Neural progenitor cell (in vitro differentiated cells): ENCODE measurements at regions not wholly inside any gene's neighbourhood (a gene's known extent, or its start where the extent isn't known, plus 50 kb on each side); places are given as distances from the start of the nearest gene placed in this dataset.

ENCODE experiments used
- EZH2 ChIP-seq: fragments of 200-600 bp; sonication (generic); IDR thresholded peaks from 2 replicates; pipeline ENCODE4 v1.6.1; 2017; ENCODE audit warnings: antibody characterized with exemption, mild to moderate bottlenecking, moderate library complexity
- EZH2phosphoT487 ChIP-seq: fragments of 200-600 bp; sonication (generic); IDR thresholded peaks from 2 replicates; pipeline ENCODE4 v1.6.1; 2017; ENCODE audit warnings: antibody characterized with exemption
- TF ChIP-seq, protein P1 (sequence below): fragments of 200-600 bp; sonication (generic); IDR thresholded peaks from 2 replicates; pipeline ENCODE4 v1.5.1; 2017; ENCODE audit warnings: antibody characterized with exemption, mild to moderate bottlenecking

GRCh38 chr16:85445779-85446222 lies 167.3 kb upstream of the GSE1 start:
- TF ChIP-seq, protein P1, sequence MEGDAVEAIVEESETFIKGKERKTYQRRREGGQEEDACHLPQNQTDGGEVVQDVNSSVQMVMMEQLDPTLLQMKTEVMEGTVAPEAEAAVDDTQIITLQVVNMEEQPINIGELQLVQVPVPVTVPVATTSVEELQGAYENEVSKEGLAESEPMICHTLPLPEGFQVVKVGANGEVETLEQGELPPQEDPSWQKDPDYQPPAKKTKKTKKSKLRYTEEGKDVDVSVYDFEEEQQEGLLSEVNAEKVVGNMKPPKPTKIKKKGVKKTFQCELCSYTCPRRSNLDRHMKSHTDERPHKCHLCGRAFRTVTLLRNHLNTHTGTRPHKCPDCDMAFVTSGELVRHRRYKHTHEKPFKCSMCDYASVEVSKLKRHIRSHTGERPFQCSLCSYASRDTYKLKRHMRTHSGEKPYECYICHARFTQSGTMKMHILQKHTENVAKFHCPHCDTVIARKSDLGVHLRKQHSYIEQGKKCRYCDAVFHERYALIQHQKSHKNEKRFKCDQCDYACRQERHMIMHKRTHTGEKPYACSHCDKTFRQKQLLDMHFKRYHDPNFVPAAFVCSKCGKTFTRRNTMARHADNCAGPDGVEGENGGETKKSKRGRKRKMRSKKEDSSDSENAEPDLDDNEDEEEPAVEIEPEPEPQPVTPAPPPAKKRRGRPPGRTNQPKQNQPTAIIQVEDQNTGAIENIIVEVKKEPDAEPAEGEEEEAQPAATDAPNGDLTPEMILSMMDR: no peak
- TF ChIP-seq EZH2phosphoT487 (no peak), EZH2 (no peak)
